H1 (cell line): ENCODE measurements at regions not wholly inside any gene's neighbourhood (a gene's known extent, or its start where the extent isn't known, plus 50 kb on each side); places are given as distances from the start of the nearest gene placed in this dataset.

Experiments used
- CHD2 ChIP-seq: IDR thresholded peaks from 2 replicates; pipeline ENCODE4 v1.6.1; 2012; ENCODE audit warnings: low read length, improper control_type of control experiment
- GABPA ChIP-seq: IDR thresholded peaks from 2 replicates; pipeline ENCODE4 v1.6.1; 2011; ENCODE audit warnings: mild to moderate bottlenecking, low read length, moderate library complexity, borderline replicate concordance; ENCODE audit not compliant: insufficient read depth
- GTF2F1 ChIP-seq: IDR thresholded peaks from 2 replicates; pipeline ENCODE4 v1.6.1; 2012; ENCODE audit warnings: low read depth, low read length, improper control_type of control experiment, borderline replicate concordance
- NANOG ChIP-seq: IDR thresholded peaks from 2 replicates; pipeline ENCODE4 v1.6.1; 2011; ENCODE audit warnings: low read length, low read depth, mild to moderate bottlenecking, inconsistent platforms; ENCODE audit not compliant: insufficient read depth, poor library complexity, severe bottlenecking
- RAD21 ChIP-seq, 2 experiments: IDR thresholded peaks in 1 of 2; conservative IDR thresholded peaks in 1 of 2; 2 replicates each; pipeline ENCODE4 v1.6.1; 2011; ENCODE audit warnings: low read depth in 2 of 2, low read length in 2 of 2, improper control_type of control experiment in 1 of 2, inconsistent platforms in 1 of 2, mild to moderate bottlenecking in 1 of 2, moderate library complexity in 1 of 2
- RFX5 ChIP-seq: IDR thresholded peaks from 2 replicates; pipeline ENCODE4 v1.6.1; 2011; ENCODE audit warnings: low read depth, low read length, improper control_type of control experiment, borderline replicate concordance
- TBP ChIP-seq: IDR thresholded peaks from 2 replicates; pipeline ENCODE4 v1.6.1; 2011; ENCODE audit warnings: low read depth, low read length, improper control_type of control experiment

- TF ChIP-seq RFX5 (no peak), RAD21 (IDR thresholded peaks at IDR 0.05 in 1 of 2, conservative IDR thresholded peaks at IDR 0.05 in 1 of 2; ENCODE audit: low read depth in 2 of 2, low read length in 2 of 2) (no peak), NANOG (no peak), TBP (no peak), GTF2F1 (no peak), CHD2 (no peak), GABPA (no peak)
Measured at GRCh38 chr4:98746936-98747335, 88.5 kb upstream of the TSPAN5 start (continued).
